Middle frontal gyrus (tissue), 1 donor: ENCODE measurements at regions not wholly inside any gene's neighbourhood (a gene's known extent, or its start where the extent isn't known, plus 50 kb on each side); places are given as distances from the start of the nearest gene placed in this dataset.
"Not testable (repeated sequence)": the region's sequence is repeated elsewhere in the genome, so short reads cannot be mapped to it uniquely, and the experiment has no call there.

Source experiments
- DNase-seq: peaks from one replicate; pipeline ENCODE4 v3.0.0-alpha.2; 2015; ENCODE audit warnings: low spot score; ENCODE audit errors: extremely low spot score

GRCh38 chr12:5096241-5096924 is 52.7 kb downstream of the KCNA5 start:
- DNase-seq: no peak

- no peak for DNase-seq
Observed at GRCh38 chr12:5097786-5098185, 54.1 kb downstream of the KCNA5 start.

GRCh38 chr12:5099136-5099535 is 55.5 kb downstream of the KCNA5 start:
- DNase-seq: no peak

- DNase-seq: no peak
Observed at GRCh38 chr12:5099591-5099990, 55.9 kb downstream of the KCNA5 start.

- no peak for DNase-seq
Observed at GRCh38 chr12:5101686-5102085, 58.0 kb downstream of the KCNA5 start.

- DNase-seq: no peak
Observed at GRCh38 chr12:5102261-5102789, 58.6 kb downstream of the KCNA5 start.

GRCh38 chr12:5102806-5103205 is 59.1 kb downstream of the KCNA5 start:
- DNase-seq: no peak

GRCh38 chr12:5110345-5110744 is 66.7 kb downstream of the KCNA5 start:
- no peak for DNase-seq

- DNase-seq: no peak
Observed at GRCh38 chr12:5114436-5114835, 70.8 kb downstream of the KCNA5 start.

GRCh38 chr12:5121784-5122183 is 78.1 kb downstream of the KCNA5 start:
- not testable (repeated sequence) for DNase-seq

- DNase-seq: not testable (repeated sequence)
Observed at GRCh38 chr12:5122256-5122831, 78.7 kb downstream of the KCNA5 start.

GRCh38 chr12:5123921-5124320 is 80.2 kb downstream of the KCNA5 start:
- DNase-seq: no peak

GRCh38 chr12:5124401-5124800 is 80.7 kb downstream of the KCNA5 start:
- DNase-seq: no peak

GRCh38 chr12:5134861-5135525 is 91.3 kb downstream of the KCNA5 start:
- no peak for DNase-seq

- DNase-seq: no peak
Observed at GRCh38 chr12:5138256-5138655, 94.6 kb downstream of the KCNA5 start.

GRCh38 chr12:5138845-5139244 is 95.2 kb downstream of the KCNA5 start:
- DNase-seq: no peak

- DNase-seq: no peak
Observed at GRCh38 chr12:5139751-5140150, 96.1 kb downstream of the KCNA5 start.

GRCh38 chr12:5140190-5140589 is 96.5 kb downstream of the KCNA5 start:
- DNase-seq: no peak

GRCh38 chr12:5148880-5149279 is 105.2 kb downstream of the KCNA5 start:
- no peak for DNase-seq

- DNase-seq: no peak
Observed at GRCh38 chr12:5154091-5154490, 110.4 kb downstream of the KCNA5 start.

GRCh38 chr12:5155866-5156265 is 112.2 kb downstream of the KCNA5 start:
- no peak for DNase-seq

- DNase-seq: no peak
Observed at GRCh38 chr12:5160827-5161226, 117.1 kb downstream of the KCNA5 start.

GRCh38 chr12:5163661-5164060 is 120.0 kb downstream of the KCNA5 start:
- no peak for DNase-seq
